ENCODE measurements at regions not wholly inside any gene's neighbourhood (a gene's known extent, or its start where the extent isn't known, plus 50 kb on each side); places are given as distances from the start of the nearest gene placed in this dataset.

GRCh38 chr4:42331040-42331439 is 66.2 kb upstream of the SHISA3 start:
- no peak for DNase-seq

GRCh38 chr4:42331914-42332368 is 65.3 kb upstream of the SHISA3 start:
- no peak for DNase-seq

- DNase-seq, result no peak
Measured at GRCh38 chr4:42339935-42340406, 57.3 kb upstream of the SHISA3 start.

GRCh38 chr4:42341518-42342026 is 55.7 kb upstream of the SHISA3 start:
- DNase-seq, result no peak

- no peak for DNase-seq
Measured at GRCh38 chr4:42342459-42342858, 54.8 kb upstream of the SHISA3 start.

- no peak for DNase-seq
Measured at GRCh38 chr4:42344309-42344708, 53.0 kb upstream of the SHISA3 start.

GRCh38 chr4:42344749-42345148 is 52.5 kb upstream of the SHISA3 start:
- DNase-seq, result no peak

GRCh38 chr4:42345962-42346544 is 51.2 kb upstream of the SHISA3 start:
- no peak for DNase-seq

- no peak for DNase-seq
Measured at GRCh38 chr4:42347076-42347475, 50.2 kb upstream of the SHISA3 start.
